ENCODE measurements at regions not wholly inside any gene's neighbourhood (a gene's known extent, or its start where the extent isn't known, plus 50 kb on each side); places are given as distances from the start of the nearest gene placed in this dataset.

DNA sequence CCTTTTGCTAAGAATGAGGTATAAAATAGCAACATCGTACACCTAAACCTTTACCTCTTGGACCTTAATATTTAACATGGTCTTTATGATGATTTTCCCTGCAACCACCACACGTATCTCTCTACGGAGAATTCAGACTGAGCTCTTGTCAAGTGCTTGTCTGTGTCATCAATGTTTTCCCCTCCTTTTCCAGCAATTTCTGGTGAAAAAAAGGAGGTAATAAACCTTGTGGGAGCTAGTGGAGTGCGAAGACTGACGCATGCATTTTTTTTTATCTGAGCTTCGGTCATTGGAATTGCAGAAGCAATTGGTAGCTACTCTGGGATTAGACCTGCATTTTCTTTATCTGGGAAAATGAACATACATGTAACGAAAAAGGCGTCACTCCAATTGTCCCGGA is 527.6 kb downstream of the TMEM114 start:
- Histone ChIP-seq H3K27ac (ENCODE audit: low read length) (no peak overlapping the region), H3F3A (ENCODE audit: insufficient read depth, low read length) (no peaks in the 10 kb centered on the region), H3K9ac (ENCODE audit: low read length) (no peak overlapping the region), H3K4me2 (ENCODE audit: low read depth, low read length) (no peak overlapping the region), H3K79me2 (ENCODE audit: low read length) (no peaks in the 10 kb centered on the region), H3K4me1 (ENCODE audit: low read length) (no peaks in the 10 kb centered on the region), H3K27me3 (replicated peaks; ENCODE audit: insufficient read depth, low read length) (no peaks in the 10 kb centered on the region), H3K9me3 (replicated peaks; ENCODE audit: insufficient read depth, low read length) (no peaks in the 10 kb centered on the region), H3K9me2 (replicated peaks; ENCODE audit: insufficient read depth, low read length) (no peaks in the 10 kb centered on the region), H3K36me3 (replicated peaks; ENCODE audit: insufficient read depth, low read length) (no peaks in the 10 kb centered on the region), H3K4me3 (ENCODE audit: low read length) (no peak overlapping the region), H2AFZ (ENCODE audit: low read length) (no peak overlapping the region), H4K20me1 (ENCODE audit: insufficient read depth, low read length) (no peaks in the 10 kb centered on the region)
- no peak for DNase-seq
- TF ChIP-seq EZH2phosphoT487 (IDR thresholded peaks at IDR 0.05; ENCODE audit: low read length) (no peak), EZH2 (optimal IDR thresholded peaks at IDR 0.05; ENCODE audit: low read depth, low read length) (no peak)
- TF ChIP-seq, protein P1, sequence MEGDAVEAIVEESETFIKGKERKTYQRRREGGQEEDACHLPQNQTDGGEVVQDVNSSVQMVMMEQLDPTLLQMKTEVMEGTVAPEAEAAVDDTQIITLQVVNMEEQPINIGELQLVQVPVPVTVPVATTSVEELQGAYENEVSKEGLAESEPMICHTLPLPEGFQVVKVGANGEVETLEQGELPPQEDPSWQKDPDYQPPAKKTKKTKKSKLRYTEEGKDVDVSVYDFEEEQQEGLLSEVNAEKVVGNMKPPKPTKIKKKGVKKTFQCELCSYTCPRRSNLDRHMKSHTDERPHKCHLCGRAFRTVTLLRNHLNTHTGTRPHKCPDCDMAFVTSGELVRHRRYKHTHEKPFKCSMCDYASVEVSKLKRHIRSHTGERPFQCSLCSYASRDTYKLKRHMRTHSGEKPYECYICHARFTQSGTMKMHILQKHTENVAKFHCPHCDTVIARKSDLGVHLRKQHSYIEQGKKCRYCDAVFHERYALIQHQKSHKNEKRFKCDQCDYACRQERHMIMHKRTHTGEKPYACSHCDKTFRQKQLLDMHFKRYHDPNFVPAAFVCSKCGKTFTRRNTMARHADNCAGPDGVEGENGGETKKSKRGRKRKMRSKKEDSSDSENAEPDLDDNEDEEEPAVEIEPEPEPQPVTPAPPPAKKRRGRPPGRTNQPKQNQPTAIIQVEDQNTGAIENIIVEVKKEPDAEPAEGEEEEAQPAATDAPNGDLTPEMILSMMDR (IDR thresholded peaks at IDR 0.05; ENCODE audit: low read length): no peak

DNA sequence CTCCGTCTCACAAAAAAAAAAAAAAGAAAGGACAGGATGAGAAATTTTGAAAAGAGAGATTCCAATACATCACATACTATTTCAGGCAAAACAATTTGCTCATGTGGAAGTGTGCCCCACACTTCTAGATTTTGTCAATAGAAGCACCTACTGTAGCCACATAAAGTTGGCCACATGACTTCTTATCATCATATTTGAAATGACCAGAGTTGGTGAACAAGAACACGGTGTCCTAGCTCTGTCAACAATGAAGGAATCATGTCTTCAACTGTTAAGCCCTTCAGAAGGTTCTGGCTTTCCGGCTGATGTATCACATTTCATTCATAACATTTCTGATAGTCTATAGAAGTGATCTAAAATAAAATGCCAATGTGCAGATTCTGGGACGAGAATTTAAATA is 534.5 kb downstream of the TMEM114 start:
- no peak for DNase-seq

DNA sequence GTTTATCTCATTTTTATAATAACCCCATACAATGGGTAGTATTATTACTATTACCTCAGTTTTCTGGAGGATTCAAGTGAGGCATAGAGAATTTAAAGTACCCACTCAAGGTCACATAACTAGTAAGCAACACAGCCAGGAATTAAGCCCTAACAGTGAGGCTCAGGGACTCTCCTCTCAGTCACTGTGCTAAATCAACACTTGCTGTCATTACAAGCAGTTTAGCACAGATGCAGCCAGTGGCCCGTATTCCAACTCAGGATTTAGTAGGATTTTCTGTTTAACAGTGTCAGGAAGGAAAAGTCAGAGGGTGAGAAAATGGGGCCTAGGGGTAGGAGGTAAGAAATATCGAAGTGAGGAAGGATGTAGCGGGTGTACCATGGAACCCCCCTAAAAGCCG is 536.9 kb downstream of the TMEM114 start:
- no peak overlapping the region for H3K27ac ChIP-seq (ENCODE audit: low read length)
- H3K4me3 ChIP-seq (ENCODE audit: low read length): no peak overlapping the region
- H3K4me1 ChIP-seq (ENCODE audit: low read length): no peaks in the 10 kb centered on the region
- no peaks in the 10 kb centered on the region for H3K9me2 ChIP-seq (replicated peaks; ENCODE audit: insufficient read depth, low read length)
- H3K79me2 ChIP-seq (ENCODE audit: low read length): no peaks in the 10 kb centered on the region
- H3F3A ChIP-seq (ENCODE audit: insufficient read depth, low read length): no peaks in the 10 kb centered on the region
- no peak overlapping the region for H3K9ac ChIP-seq (ENCODE audit: low read length)
- TF ChIP-seq, protein P1 (IDR thresholded peaks at IDR 0.05; ENCODE audit: low read length): no peak
- TF ChIP-seq EZH2 (optimal IDR thresholded peaks at IDR 0.05; ENCODE audit: low read depth, low read length) (no peak), EZH2phosphoT487 (IDR thresholded peaks at IDR 0.05; ENCODE audit: low read length) (no peak)
- H3K36me3 ChIP-seq (replicated peaks; ENCODE audit: insufficient read depth, low read length): no peaks in the 10 kb centered on the region
- H4K20me1 ChIP-seq (ENCODE audit: insufficient read depth, low read length): no peaks in the 10 kb centered on the region
- no peak overlapping the region for H3K4me2 ChIP-seq (ENCODE audit: low read depth, low read length)
- H3K27me3 ChIP-seq (replicated peaks; ENCODE audit: insufficient read depth, low read length): no peaks in the 10 kb centered on the region
- DNase-seq: no peak
- no peaks in the 10 kb centered on the region for H3K9me3 ChIP-seq (replicated peaks; ENCODE audit: insufficient read depth, low read length)
- H2AFZ ChIP-seq (ENCODE audit: low read length): no peak overlapping the region

More for the DNA sequence above, 534.5 kb downstream of the TMEM114 start:
- Histone ChIP-seq H3K4me1 (ENCODE audit: low read length) (no peaks in the 10 kb centered on the region), H3K4me2 (ENCODE audit: low read depth, low read length) (no peak overlapping the region), H3K79me2 (ENCODE audit: low read length) (no peaks in the 10 kb centered on the region), H3K27me3 (replicated peaks; ENCODE audit: insufficient read depth, low read length) (no peaks in the 10 kb centered on the region), H3F3A (ENCODE audit: insufficient read depth, low read length) (no peaks in the 10 kb centered on the region), H3K4me3 (ENCODE audit: low read length) (no peak overlapping the region), H3K9me3 (replicated peaks; ENCODE audit: insufficient read depth, low read length) (no peaks in the 10 kb centered on the region), H3K9me2 (replicated peaks; ENCODE audit: insufficient read depth, low read length) (no peaks in the 10 kb centered on the region), H3K9ac (ENCODE audit: low read length) (no peak overlapping the region), H3K36me3 (replicated peaks; ENCODE audit: insufficient read depth, low read length) (no peaks in the 10 kb centered on the region), H3K27ac (ENCODE audit: low read length) (no peak overlapping the region), H2AFZ (ENCODE audit: low read length) (no peak overlapping the region), H4K20me1 (ENCODE audit: insufficient read depth, low read length) (no peaks in the 10 kb centered on the region)
- TF ChIP-seq EZH2phosphoT487 (IDR thresholded peaks at IDR 0.05; ENCODE audit: low read length) (no peak), EZH2 (optimal IDR thresholded peaks at IDR 0.05; ENCODE audit: low read depth, low read length) (no peak)
- TF ChIP-seq, protein P1 (IDR thresholded peaks at IDR 0.05; ENCODE audit: low read length): no peak

Measured in MM.1S (cell line).